GM03348 (cell line): ENCODE measurements at regions not wholly inside any gene's neighbourhood (a gene's known extent, or its start where the extent isn't known, plus 50 kb on each side); places are given as distances from the start of the nearest gene placed in this dataset.

Source experiments
- DNase-seq: peaks from one replicate; pipeline ENCODE4 v3.0.0; 2012; ENCODE audit warnings: low spot score

- DNase-seq = no peak
These were observed 402.8 kb upstream of the RBFOX1 start for GRCh38 chr16:6929868-6930267.

- no peak for DNase-seq
These were observed 405.9 kb upstream of the RBFOX1 start for GRCh38 chr16:6926762-6927161.

- DNase-seq = no peak
These were observed 406.3 kb upstream of the RBFOX1 start for GRCh38 chr16:6926341-6926740.

- no peak for DNase-seq
These were observed 414.0 kb upstream of the RBFOX1 start for GRCh38 chr16:6918646-6919045.

- no peak for DNase-seq
These were observed 415.7 kb upstream of the RBFOX1 start for GRCh38 chr16:6916946-6917345.

GRCh38 chr16:6913566-6913965 lies 419.1 kb upstream of the RBFOX1 start:
- no peak for DNase-seq

- DNase-seq = no peak
These were observed 422.3 kb upstream of the RBFOX1 start for GRCh38 chr16:6910301-6910700.

GRCh38 chr16:6905601-6906000 lies 427.0 kb upstream of the RBFOX1 start:
- DNase-seq = no peak

- no peak for DNase-seq
These were observed 429.0 kb upstream of the RBFOX1 start for GRCh38 chr16:6903671-6904070.

- DNase-seq = no peak
These were observed 433.7 kb upstream of the RBFOX1 start for GRCh38 chr16:6898896-6899295.

- no peak for DNase-seq
These were observed 434.7 kb upstream of the RBFOX1 start for GRCh38 chr16:6897876-6898485.

- DNase-seq = no peak
These were observed 439.7 kb upstream of the RBFOX1 start for GRCh38 chr16:6892966-6893365.

GRCh38 chr16:6891496-6891895 lies 441.1 kb upstream of the RBFOX1 start:
- DNase-seq = no peak

- no peak for DNase-seq
These were observed 444.1 kb upstream of the RBFOX1 start for GRCh38 chr16:6888531-6888930.

- DNase-seq = no peak
These were observed 448.6 kb upstream of the RBFOX1 start for GRCh38 chr16:6884002-6884401.

GRCh38 chr16:6880263-6880662 lies 452.4 kb upstream of the RBFOX1 start:
- no peak for DNase-seq

GRCh38 chr16:6864671-6865070 lies 468.0 kb upstream of the RBFOX1 start:
- no peak for DNase-seq

GRCh38 chr16:6864244-6864643 lies 468.4 kb upstream of the RBFOX1 start:
- DNase-seq = no peak

- no peak for DNase-seq
These were observed 469.5 kb upstream of the RBFOX1 start for GRCh38 chr16:6863135-6863534.

- DNase-seq = no peak
These were observed 470.7 kb upstream of the RBFOX1 start for GRCh38 chr16:6861815-6862477.

- no peak for DNase-seq
These were observed 471.4 kb upstream of the RBFOX1 start for GRCh38 chr16:6861135-6861814.

GRCh38 chr16:6857575-6857974 lies 475.1 kb upstream of the RBFOX1 start:
- no peak for DNase-seq

- DNase-seq = no peak
These were observed 476.1 kb upstream of the RBFOX1 start for GRCh38 chr16:6856578-6856977.

- DNase-seq = no peak
These were observed 479.1 kb upstream of the RBFOX1 start for GRCh38 chr16:6853565-6853964.
